Activated CD4-positive, alpha-beta T cell treated with anti-CD3 and anti-CD28 coated beads, Interleukin-2, amount 10 ng/mL, durations not matched to agents 7 days and 5 days (primary cell): ENCODE measurements at regions not wholly inside any gene's neighbourhood (a gene's known extent, or its start where the extent isn't known, plus 50 kb on each side); places are given as distances from the start of the nearest gene placed in this dataset.

Experiments
- CTCF ChIA-PET: fragments of 350-600 bp; sonication (Branson Sonifier 250); formaldehyde crosslinking; loops from one replicate; lab custom pipeline; 2021; ENCODE audit warnings: antibody characterized with exemption; lab: Charles Lee
- POLR2A ChIA-PET: fragments of 350-600 bp; sonication (Branson Sonifier 250); formaldehyde crosslinking; loops from one replicate; lab custom pipeline; 2021; ENCODE audit warnings: antibody characterized with exemption; lab: Charles Lee
- DNase-seq: peaks from one replicate; pipeline ENCODE4 v3.0.0-alpha.2; 2020
- H3K27ac Mint-ChIP-seq: one replicate; pipeline ENCODE4 v1.8.0; 2021; ENCODE audit warnings: mild to moderate bottlenecking, moderate library complexity, mixed read lengths
- H3K27me3 Mint-ChIP-seq: one replicate; pipeline ENCODE4 v1.8.0; 2021; ENCODE audit warnings: mixed read lengths
- H3K36me3 Mint-ChIP-seq: one replicate; pipeline ENCODE4 v1.8.0; 2021; ENCODE audit warnings: low read depth, mixed read lengths
- H3K4me1 Mint-ChIP-seq: one replicate; pipeline ENCODE4 v1.8.0; 2021; ENCODE audit warnings: mixed read lengths
- H3K4me3 Mint-ChIP-seq: one replicate; pipeline ENCODE4 v1.8.0; 2021; ENCODE audit warnings: mild to moderate bottlenecking, moderate library complexity, mixed read lengths
- H3K9me3 Mint-ChIP-seq: one replicate; pipeline ENCODE4 v1.8.0; 2021; ENCODE audit warnings: mixed read lengths

DNA sequence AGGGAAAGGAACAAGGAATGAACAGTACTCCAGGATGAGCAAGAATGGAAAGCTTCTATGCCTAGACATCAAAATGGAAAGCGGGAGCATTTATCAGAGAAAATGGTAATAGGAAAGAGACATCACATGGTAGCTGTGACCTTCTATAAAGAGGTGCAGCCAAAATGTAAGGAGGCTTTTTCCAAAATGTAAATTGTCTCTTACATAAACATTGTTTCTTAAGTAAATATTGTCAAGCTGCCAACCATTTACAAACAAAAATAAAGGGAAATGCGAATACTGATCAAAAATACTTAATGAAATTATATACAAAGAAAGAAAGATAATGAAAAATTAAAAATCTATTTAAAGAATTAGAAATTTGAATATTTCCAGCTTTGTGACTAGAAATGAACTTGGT, 55.0 kb upstream of the RASGEF1B start:
- ChIA-PET POLR2A (no interaction called here), CTCF (interaction anchor here (1.0 kb wide), 1 partner anchor 16 kb away, joined by 3 read pairs; no protein-coding TSS in a partner anchor)
- H3K36me3 Mint-ChIP-seq = peaks cover 4% of the 10 kb centered on the region
- no peak for DNase-seq
- no peak overlapping the region for H3K27ac Mint-ChIP-seq
- no peaks in the 10 kb centered on the region for H3K4me1 Mint-ChIP-seq
- no peak overlapping the region for H3K4me3 Mint-ChIP-seq
- no peaks in the 10 kb centered on the region for H3K27me3 Mint-ChIP-seq
- H3K9me3 Mint-ChIP-seq = peaks cover 25% of the 10 kb centered on the region

DNA sequence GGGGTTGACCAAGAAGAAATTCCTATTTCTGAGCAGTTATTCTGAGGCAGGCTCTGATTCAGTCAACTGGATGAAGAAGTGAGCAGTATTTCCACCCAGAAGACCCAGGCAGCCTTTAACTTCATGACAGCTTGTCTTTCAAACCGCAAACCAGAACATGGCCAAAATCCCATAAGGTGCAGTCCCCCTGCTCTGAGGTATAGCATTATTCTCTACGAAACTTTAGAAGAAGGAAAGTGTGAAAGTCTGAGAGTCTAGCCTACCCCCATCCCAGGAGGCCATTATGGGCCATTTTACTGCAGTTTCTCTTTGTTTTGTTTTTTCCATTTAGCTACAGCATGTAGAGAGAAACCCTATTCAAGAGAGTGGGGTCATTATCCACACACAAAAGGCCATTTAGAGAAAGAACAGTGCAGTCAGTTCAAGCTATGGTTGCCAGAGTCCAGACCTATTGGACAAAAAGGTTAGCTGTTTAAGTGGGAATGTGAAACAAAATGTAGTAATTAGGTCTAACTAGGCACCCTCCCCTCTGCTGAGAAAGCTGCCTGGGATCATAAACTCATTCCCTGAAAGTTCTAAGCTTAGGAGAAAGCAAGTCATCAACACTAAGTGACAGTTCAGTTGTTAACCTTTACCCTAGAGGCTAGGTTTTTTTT, 52.1 kb upstream of the RASGEF1B start:
- CTCF ChIA-PET = interaction anchor here (0.6 to 1.2 kb wide), 3 partner anchors 14 to 58 kb away, joined by 3 read pairs; no protein-coding TSS in a partner anchor
- Mint-ChIP-seq H3K36me3 (peaks cover 4% of the 10 kb centered on the region), H3K27ac (no peak overlapping the region)

DNA sequence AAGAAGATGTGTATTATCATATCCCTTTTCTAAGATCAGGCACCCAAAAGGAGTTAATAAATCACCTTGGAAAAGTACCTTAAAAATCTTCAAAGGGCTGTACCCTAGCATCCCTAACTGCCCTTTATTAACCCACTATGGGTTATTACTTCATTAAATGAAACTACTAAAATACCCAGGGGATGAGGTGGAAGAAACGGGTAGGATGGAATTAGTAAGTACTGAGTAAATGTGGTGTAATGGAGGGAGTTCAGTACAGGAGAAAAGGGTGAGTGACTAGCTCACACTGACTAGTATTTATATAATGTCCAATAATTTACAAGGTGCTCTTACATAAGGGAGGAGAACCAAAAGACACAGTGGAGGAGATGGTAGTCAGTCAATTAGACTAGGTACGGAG, 51.0 kb upstream of the RASGEF1B start:
- Mint-ChIP-seq H3K9me3 (peaks cover 15% of the 10 kb centered on the region), H3K27ac (no peak overlapping the region), H3K27me3 (no peaks in the 10 kb centered on the region), H3K36me3 (peaks cover 4% of the 10 kb centered on the region), H3K4me1 (no peaks in the 10 kb centered on the region), H3K4me3 (no peak overlapping the region)
- ChIA-PET POLR2A (no interaction called here), CTCF (interaction anchor here (1.2 kb wide), 1 partner anchor 13 kb away, joined by 3 read pairs; no protein-coding TSS in a partner anchor)
- no peak for DNase-seq

More for the DNA sequence above, 52.1 kb upstream of the RASGEF1B start:
- Mint-ChIP-seq H3K9me3 (peaks cover 20% of the 10 kb centered on the region), H3K27me3 (no peaks in the 10 kb centered on the region), H3K4me3 (no peak overlapping the region), H3K4me1 (no peaks in the 10 kb centered on the region)
- no peak for DNase-seq
- POLR2A ChIA-PET = no interaction called here

DNA sequence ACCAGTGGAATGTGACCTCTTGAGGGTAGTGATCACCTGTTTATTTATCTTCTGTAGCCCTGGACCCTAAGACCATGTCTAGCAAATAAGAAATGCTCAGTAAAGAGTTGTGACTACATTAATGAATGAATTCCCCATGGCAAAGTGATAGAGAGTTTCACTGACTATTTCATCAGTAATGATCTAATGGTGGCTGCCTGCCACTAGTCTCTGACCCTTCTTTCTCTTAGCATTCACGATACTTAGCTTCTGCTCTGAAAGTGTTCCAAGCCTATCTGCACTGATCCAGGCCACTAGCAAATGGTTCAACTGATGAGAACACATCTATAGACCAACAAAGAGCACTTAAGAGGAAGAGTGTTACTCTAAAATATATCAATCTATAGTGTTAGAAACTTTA, 50.0 kb upstream of the RASGEF1B start:
- Mint-ChIP-seq H3K27ac (no peak overlapping the region), H3K4me3 (no peak overlapping the region), H3K4me1 (no peaks in the 10 kb centered on the region), H3K9me3 (peaks cover 10% of the 10 kb centered on the region), H3K27me3 (no peaks in the 10 kb centered on the region), H3K36me3 (peaks cover 4% of the 10 kb centered on the region)
- ChIA-PET CTCF (no interaction called here), POLR2A (no interaction called here)
- no peak for DNase-seq
